ENCODE measurements at regions not wholly inside any gene's neighbourhood (a gene's known extent, or its start where the extent isn't known, plus 50 kb on each side); places are given as distances from the start of the nearest gene placed in this dataset.

DNA sequence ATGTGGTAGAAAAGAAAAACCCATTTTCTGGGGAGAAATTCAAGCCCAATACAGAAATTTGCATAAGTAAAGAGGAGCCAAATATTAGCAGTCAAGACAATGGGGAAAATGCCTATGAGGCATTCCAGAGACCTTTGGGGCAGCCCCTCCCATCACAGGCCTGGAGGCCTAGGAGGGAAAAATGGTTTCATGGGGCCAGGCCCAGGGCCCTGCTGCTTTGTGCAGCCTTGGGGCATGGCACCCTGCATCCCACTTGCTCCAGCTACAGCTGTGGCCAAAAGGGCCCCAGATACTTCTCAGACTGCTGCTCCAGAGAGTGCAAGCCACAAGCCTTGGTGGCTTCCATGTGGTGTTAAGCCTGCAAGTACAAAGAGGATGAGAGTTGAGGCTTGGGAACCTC, 51.3 kb upstream of the CYP1B1 start:
- TF ChIP-seq, protein P1, sequence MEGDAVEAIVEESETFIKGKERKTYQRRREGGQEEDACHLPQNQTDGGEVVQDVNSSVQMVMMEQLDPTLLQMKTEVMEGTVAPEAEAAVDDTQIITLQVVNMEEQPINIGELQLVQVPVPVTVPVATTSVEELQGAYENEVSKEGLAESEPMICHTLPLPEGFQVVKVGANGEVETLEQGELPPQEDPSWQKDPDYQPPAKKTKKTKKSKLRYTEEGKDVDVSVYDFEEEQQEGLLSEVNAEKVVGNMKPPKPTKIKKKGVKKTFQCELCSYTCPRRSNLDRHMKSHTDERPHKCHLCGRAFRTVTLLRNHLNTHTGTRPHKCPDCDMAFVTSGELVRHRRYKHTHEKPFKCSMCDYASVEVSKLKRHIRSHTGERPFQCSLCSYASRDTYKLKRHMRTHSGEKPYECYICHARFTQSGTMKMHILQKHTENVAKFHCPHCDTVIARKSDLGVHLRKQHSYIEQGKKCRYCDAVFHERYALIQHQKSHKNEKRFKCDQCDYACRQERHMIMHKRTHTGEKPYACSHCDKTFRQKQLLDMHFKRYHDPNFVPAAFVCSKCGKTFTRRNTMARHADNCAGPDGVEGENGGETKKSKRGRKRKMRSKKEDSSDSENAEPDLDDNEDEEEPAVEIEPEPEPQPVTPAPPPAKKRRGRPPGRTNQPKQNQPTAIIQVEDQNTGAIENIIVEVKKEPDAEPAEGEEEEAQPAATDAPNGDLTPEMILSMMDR (IDR thresholded peaks at IDR 0.05), result no peak
- TF ChIP-seq POLR2AphosphoS5 (IDR thresholded peaks at IDR 0.05), result no peak
